GM12892 (cell line): ENCODE measurements at regions not wholly inside any gene's neighbourhood (a gene's known extent, or its start where the extent isn't known, plus 50 kb on each side); places are given as distances from the start of the nearest gene placed in this dataset.

Source experiments
- DNase-seq: peaks from one replicate; pipeline ENCODE4 v3.0.0; 2011; ENCODE audit not compliant: insufficient read length
- FAIRE-seq: peaks from 2 replicates; lab custom pipeline; 2011; peaks lifted over from hg19 to GRCh38; lab: Jason Lieb, UNC
- POLR2A ChIP-seq: IDR thresholded peaks from 2 replicates; pipeline ENCODE4 v1.6.1; 2011; ENCODE audit warnings: low read depth, low read length, control low read depth
- POLR2AphosphoS5 ChIP-seq: IDR thresholded peaks from 2 replicates; pipeline ENCODE4 v1.6.1; 2011; ENCODE audit warnings: low read depth, low read length, control low read depth
- TAF1 ChIP-seq: IDR thresholded peaks from 2 replicates; pipeline ENCODE4 v1.6.1; 2011; ENCODE audit warnings: low read depth, mild to moderate bottlenecking, control low read depth, low read length, borderline replicate concordance

GRCh38 chr19:28908941-28909340 is 304.0 kb downstream of the UQCRFS1 start:
- FAIRE-seq (no peak), DNase-seq (no peak)
- TF ChIP-seq POLR2A (no peak), TAF1 (no peak), POLR2AphosphoS5 (no peak)

- FAIRE-seq, result no peak
- DNase-seq, result no peak
- TF ChIP-seq POLR2AphosphoS5 (no peak), TAF1 (no peak), POLR2A (no peak)
Measured at GRCh38 chr19:28907534-28907933, 305.4 kb downstream of the UQCRFS1 start.

GRCh38 chr19:28905996-28906395 is 307.0 kb downstream of the UQCRFS1 start:
- TF ChIP-seq TAF1 (no peak), POLR2AphosphoS5 (no peak), POLR2A (no peak)
- DNase-seq (no peak), FAIRE-seq (no peak)

GRCh38 chr19:28899703-28900102 is 313.2 kb downstream of the UQCRFS1 start:
- DNase-seq (no peak), FAIRE-seq (no peak)
- TF ChIP-seq POLR2A (no peak), POLR2AphosphoS5 (no peak), TAF1 (no peak)

GRCh38 chr19:28898249-28898648 is 314.7 kb downstream of the UQCRFS1 start:
- DNase-seq (no peak), FAIRE-seq (no peak)
- TF ChIP-seq TAF1 (no peak), POLR2A (no peak), POLR2AphosphoS5 (no peak)

- FAIRE-seq, result no peak
- DNase-seq, result no peak
- TF ChIP-seq TAF1, result no peak
- TF ChIP-seq POLR2AphosphoS5, result no peak
- TF ChIP-seq POLR2A, result no peak
Measured at GRCh38 chr19:28889941-28890670, 322.8 kb downstream of the UQCRFS1 start.

- TF ChIP-seq TAF1, result no peak
- TF ChIP-seq POLR2AphosphoS5, result no peak
- TF ChIP-seq POLR2A, result no peak
- no peak for DNase-seq
- no peak for FAIRE-seq
Measured at GRCh38 chr19:28887920-28888618, 324.9 kb downstream of the UQCRFS1 start.

- DNase-seq, result no peak
Measured at GRCh38 chr19:28886708-28887107, 326.2 kb downstream of the UQCRFS1 start.

GRCh38 chr19:28885965-28886364 is 327.0 kb downstream of the UQCRFS1 start:
- no peak for DNase-seq
- FAIRE-seq, result no peak
- TF ChIP-seq POLR2A (no peak), TAF1 (no peak), POLR2AphosphoS5 (no peak)

More at GRCh38 chr19:28886708-28887107, 326.2 kb downstream of the UQCRFS1 start:
- TF ChIP-seq TAF1, result no peak
- no peak for TF ChIP-seq POLR2A
- no peak for TF ChIP-seq POLR2AphosphoS5
- FAIRE-seq, result no peak

- DNase-seq (no peak), FAIRE-seq (no peak)
- TF ChIP-seq POLR2AphosphoS5 (no peak), TAF1 (no peak), POLR2A (no peak)
Measured at GRCh38 chr19:28884786-28885476, 328.0 kb downstream of the UQCRFS1 start.

- FAIRE-seq (no peak), DNase-seq (no peak)
- no peak for TF ChIP-seq POLR2AphosphoS5
- TF ChIP-seq POLR2A, result no peak
- TF ChIP-seq TAF1, result no peak
Measured at GRCh38 chr19:28883241-28883693, 329.7 kb downstream of the UQCRFS1 start.

GRCh38 chr19:28882818-28883217 is 330.1 kb downstream of the UQCRFS1 start:
- DNase-seq, result no peak
- FAIRE-seq, result no peak
- TF ChIP-seq POLR2A (no peak), TAF1 (no peak)
